Activated naive CD4-positive, alpha-beta T cell treated with anti-CD3 and anti-CD28 coated beads, Interleukin-2, amount 50 U/mL, for 16 hours (primary cell): ENCODE measurements at regions not wholly inside any gene's neighbourhood (a gene's known extent, or its start where the extent isn't known, plus 50 kb on each side); places are given as distances from the start of the nearest gene placed in this dataset.

ENCODE experiments used
- DNase-seq: peaks from one replicate; pipeline ENCODE4 v3.0.0-alpha.2; 2020

GRCh38 chr4:181507938-181508337 is 735.3 kb upstream of the TENM3 start:
- DNase-seq: no peak

- no peak for DNase-seq
Measured at GRCh38 chr4:181508601-181509000, 734.6 kb upstream of the TENM3 start.

DNA sequence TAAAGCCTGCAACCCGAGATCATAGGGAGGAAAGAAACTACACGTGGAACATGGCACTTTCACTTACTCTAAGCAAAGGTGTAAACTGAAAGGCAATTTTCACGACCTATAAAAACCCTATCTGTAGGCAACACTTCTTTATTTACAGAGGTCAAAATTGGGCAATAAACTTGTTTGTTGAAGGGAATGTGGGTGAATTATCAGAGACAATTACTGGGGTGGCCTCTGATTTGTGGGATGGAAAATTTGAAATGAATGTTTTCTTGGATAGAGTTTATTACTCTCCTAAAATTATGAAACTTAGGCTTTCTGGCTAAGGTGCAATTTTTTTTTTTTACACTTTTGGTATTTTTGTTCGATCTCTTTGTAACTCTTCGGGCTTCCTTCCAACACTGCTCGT is 734.1 kb upstream of the TENM3 start:
- DNase-seq: no peak

- no peak for DNase-seq
Measured at GRCh38 chr4:181517491-181517890, 725.7 kb upstream of the TENM3 start.

- no peak for DNase-seq
Measured at GRCh38 chr4:181520790-181521189, 722.4 kb upstream of the TENM3 start.

DNA sequence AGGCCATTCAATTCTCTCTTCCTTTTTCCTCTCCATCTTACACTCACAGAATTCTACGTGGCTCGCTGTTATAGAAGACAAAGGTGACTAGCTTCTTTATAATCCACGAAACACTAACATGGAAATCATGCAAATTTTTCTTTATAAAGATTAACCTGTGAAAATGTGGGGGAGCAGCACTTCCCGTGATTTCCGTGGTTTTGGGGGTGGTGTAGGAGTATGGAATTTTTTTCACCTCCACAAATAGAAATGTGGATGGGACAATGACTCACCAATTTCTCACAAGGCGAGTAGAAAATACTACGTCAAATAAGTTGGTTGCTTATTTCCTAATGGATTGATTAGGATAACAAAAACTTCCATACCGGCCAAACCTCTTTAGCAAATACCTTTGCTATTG is 719.2 kb upstream of the TENM3 start:
- DNase-seq: no peak

DNA sequence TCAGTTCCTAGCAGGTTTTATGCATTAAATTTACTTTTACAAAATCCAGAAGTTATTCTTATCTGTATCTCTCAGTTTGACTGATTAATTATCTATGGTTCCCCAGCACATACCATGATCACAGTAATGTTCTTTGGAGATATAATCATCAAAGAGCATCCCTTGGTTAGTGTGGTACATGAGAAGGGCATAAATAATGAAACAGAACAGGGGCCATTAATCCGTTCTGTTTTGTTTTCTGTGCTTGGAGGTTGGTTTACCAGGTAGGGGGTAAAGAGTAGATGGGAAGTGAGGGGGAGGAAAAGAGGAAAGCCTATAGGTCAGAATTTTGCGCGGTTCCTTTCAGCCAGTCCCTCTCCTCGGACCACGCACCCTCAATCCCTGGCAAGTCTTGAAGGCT is 718.7 kb upstream of the TENM3 start:
- DNase-seq: no peak

- DNase-seq: no peak
Measured at GRCh38 chr4:181525634-181526033, 717.6 kb upstream of the TENM3 start.

DNA sequence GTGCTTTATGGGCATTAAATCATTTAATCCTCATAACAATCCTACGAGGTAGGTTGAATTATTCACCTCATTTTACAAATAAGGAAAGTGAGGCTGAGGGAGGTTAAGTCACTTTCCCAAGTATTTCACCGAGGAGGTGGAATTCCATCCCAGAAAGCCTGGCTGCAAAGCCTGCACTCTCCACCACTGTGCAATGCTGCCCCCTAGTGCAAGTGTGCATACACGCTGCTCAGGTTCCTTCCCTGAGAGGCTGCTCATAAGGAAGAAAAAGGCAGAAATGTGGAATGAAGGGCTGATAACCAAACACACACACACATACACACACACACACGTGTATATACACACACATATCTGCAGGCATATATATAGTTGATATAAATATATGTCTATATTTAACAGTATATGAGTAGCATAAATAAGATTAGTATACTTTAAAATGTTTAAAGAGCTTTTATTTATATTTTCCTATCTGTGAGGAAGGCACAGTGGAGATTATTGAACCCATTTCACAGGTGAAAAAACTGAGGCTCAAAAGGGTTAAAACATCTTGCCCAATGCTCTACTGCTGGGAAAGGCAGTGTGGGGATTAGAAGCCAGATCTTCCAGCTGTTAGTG is 714.5 kb upstream of the TENM3 start:
- no peak for DNase-seq

DNA sequence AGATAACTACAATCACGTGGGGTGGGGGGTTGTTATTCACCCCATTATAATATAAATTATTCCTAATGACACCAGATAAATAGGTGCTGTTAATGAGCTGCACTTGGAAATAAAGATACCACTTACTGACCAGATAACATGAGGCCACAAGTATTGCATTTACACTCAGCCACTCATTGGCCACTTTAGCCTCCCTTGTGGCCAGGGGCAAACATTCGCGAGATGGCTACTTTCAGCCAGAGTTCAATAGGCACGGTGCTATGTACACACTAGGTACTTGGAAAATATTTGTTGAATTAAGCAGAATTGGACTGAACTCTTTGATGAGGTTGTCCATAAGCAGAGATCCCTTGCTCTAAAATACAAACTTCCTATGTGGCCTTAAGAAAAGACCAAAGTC is 713.7 kb upstream of the TENM3 start:
- DNase-seq: no peak

DNA sequence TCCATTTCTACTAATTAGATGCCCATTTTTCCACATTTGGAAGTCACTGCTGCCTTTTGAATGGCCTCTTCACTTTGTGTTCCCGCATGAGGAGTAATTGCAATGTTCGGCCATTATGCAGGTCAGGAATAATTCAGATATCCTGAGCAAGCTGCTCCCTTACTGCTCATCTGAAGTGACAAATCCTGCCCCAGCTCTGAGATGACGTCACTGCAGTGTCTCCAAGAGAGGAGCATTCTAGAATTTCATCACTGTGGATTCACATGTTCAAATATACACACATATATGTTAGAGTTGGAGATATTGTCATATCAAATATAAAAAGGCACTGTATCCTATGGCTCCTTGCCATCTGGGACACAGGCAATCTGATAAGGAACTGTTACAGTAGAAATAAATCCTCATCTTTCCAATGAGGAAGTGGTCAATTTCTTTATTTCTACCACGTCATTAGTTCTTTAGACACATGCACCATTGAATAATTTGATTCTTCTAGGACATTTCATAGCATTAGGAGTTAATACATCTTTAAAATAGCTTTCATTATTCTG is 706.9 kb upstream of the TENM3 start:
- DNase-seq: no peak

DNA sequence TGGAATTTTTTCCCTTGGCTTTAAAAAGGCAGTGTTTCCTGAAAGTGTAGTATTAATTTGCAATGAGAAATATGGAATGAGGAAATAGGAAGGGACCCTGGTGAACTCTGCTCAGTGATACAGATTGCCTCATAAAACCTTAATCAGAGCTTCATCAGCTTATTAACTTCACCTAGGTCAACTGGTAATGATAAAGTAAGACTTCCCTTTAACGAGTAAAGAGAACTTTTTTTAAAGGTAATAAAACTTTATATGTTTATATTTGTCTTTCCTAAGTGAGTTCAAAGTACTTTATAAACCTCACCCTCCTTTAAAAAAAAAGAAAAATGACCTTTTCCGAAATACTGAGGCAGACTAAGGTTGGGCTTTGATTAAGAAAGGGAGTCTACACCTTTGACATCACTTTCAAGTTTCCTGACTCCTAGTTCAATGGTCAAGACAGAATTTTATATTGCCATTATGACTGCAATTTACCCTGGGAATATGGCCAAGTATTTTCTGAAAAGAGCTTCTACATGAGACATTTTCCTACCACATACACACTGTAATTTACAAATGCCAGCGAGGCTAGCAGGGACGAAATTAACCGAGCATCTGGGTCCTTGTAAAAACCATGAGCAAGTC is 706.3 kb upstream of the TENM3 start:
- no peak for DNase-seq

- no peak for DNase-seq
Measured at GRCh38 chr4:181538431-181538830, 704.8 kb upstream of the TENM3 start.

- no peak for DNase-seq
Measured at GRCh38 chr4:181541396-181541795, 701.8 kb upstream of the TENM3 start.

DNA sequence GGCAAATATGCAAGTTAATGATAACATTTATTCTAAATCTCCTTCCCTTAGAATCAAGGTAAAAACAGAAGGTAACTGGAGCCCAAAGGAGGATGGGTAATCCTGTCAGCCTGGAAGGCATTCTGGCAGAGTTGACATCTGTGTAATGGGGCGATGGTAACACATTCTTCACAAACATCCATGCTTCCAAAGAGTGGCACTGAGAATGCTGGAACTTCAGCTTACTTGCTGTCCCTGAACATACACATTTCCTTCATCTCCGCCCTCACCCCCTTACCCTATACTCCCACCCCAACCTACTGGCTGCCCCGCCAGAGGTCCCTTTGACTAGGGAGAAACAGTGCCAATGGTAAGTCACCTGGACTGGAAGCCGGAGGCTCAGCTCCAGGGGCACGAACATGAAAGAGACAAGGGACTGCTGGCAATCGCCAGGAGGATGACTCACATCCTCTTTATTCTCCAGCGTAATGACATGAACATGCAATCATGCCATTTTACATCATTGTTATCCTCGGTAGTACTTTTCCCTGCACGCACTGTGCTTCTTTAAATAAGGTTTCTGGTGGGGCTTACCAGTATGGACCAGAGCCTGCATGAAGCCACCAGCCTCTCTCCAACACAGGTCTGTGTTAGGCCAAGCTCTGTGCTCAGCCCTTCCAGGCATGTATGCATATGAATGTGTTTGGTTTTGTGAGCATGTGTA is 694.2 kb upstream of the TENM3 start:
- no peak for DNase-seq

GRCh38 chr4:181549576-181550188 is 693.5 kb upstream of the TENM3 start:
- no peak for DNase-seq

DNA sequence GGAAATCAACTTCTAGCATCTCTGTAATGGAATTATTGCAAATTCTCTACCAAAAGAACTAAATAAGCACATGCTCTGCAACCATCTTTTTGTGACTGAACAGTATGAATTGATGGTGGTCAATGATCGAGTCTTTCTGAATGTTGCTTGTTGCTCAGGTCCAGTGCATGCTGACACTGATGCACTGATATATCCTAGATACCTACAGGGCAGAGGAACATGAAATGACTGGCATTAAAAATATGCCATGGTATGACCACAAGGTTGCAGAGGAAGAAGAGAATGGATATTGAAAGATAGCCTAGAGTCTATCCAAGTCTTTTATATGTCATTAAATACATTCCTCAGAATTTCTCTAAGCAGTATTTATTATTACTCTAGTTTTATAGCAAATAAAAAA is 692.8 kb upstream of the TENM3 start:
- no peak for DNase-seq

DNA sequence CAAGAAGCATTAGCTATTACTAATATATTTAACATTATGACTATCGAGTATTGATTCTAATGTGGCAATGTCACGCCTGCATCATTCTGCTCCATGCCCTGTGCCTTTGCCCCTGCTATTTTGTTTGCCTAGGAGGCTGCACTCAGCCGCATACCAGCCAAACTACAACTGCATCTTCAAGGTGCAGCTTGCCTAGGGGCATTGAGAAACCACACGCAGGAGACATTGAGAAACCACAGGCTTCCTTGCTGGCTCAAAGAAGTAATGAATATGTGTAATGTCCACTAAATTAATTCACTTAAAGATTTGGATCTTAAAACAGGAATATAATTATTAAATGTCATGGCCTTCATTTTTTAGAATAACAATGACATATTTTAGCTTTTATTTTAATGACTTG is 683.6 kb upstream of the TENM3 start:
- DNase-seq: no peak

DNA sequence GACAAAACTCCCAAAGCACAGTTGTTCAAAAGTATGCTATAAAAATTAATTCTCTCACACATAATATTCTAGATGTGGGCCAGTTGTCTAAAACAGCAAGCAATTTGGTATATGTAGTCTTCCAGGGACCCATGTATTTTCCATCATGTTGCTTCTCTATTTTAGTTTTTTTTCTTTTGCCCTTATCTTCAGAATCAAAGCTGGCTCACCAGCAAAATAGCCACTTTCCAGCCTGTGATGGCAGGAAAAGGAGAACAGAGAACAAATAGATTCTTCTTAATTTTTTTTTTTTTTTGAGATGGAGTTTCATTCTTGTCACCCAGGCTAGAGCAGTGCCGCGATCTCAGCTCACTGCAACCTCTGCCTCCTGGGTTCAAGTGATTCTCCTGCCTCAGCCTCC is 680.8 kb upstream of the TENM3 start:
- DNase-seq: no peak

DNA sequence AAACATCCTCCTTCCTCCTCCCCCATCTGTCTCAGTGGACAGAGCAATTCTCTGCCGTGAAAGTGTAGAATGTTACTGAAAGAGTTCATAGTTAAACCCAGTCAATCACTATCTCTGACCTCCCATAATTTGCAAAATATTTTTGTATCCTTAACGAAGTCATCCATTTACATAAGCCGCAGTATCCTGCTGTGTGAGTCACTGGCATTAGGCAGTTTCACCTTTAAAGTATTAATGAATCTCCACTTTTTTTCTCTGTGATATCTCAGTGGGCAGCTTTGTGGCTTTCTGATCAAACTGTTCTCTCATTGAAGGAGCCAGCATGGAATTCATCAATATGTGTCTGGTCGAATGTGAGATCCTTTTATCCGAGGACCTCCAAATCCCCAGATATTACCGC is 678.6 kb upstream of the TENM3 start:
- DNase-seq: no peak

- no peak for DNase-seq
Measured at GRCh38 chr4:181566490-181566889, 676.7 kb upstream of the TENM3 start.

DNA sequence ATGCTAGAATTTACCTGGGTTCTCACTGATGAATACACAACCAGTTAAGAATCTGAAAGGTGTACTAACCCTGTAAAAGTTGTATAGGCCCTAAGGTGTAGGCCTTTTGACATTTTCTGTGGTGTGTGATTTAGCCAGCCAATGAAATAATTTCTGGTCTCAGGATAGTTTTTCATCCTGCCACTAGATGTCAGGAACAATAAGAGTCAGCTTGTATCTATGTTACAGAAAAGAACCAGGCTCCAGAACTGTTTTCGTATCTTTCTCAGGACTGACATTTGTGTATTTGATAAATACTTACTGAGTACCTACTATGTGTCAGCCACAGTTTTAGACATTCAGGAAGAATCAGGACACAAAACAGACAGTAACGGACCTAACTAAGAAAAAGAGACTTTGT is 673.6 kb upstream of the TENM3 start:
- DNase-seq: no peak

DNA sequence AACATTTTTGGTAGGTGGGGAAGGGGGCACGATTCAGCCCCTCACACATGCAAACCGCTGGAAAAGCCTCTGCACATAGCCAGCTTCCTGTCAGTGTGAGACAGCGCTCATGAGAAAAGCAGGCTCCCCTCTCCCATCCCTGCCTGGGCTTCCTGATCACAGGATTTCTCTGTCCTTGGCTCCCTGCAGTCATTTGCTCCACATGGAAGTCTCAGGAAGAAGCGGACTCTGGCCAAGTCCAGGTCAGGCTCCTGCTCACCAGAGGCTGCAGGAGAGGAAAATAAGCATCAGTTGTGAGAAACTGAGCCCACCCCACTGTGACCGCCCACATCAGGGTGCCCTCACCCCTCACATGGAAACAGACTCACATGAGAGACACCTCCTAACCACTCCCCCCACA is 664.3 kb upstream of the TENM3 start:
- no peak for DNase-seq

DNA sequence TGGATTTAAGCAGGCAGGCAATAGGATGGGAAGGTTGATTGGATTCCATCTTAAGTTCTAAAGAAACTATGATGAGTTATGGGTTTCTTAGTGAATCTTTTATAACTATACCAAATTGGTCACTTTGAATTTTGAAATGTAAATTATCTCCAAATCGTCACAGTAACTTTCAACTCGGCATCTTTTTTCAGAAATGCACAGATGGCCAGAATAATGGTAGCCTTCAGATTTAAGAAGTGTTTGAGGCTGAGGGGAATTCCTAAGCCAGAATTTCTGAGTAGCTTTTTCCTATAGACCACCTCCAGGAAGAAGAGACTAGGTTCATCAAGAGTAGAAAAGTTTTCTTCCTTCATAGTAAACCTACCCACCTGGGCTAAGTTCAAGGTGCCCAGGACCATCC is 663.7 kb upstream of the TENM3 start:
- no peak for DNase-seq
